H1 (cell line): ENCODE measurements at regions not wholly inside any gene's neighbourhood (a gene's known extent, or its start where the extent isn't known, plus 50 kb on each side); places are given as distances from the start of the nearest gene placed in this dataset.

Experiments
- MAFK ChIP-seq: IDR thresholded peaks from 2 replicates; pipeline ENCODE4 v1.6.1; 2012; ENCODE audit warnings: low read depth, mild to moderate bottlenecking, improper control_type of control experiment, low read length
- SRF ChIP-seq: IDR thresholded peaks from 2 replicates; pipeline ENCODE4 v1.6.1; 2011; ENCODE audit warnings: mild to moderate bottlenecking, low read depth, low read length, moderate library complexity

GRCh38 chr2:8288206-8288605, 393.6 kb upstream of the ID2 start (continued):
- TF ChIP-seq SRF = no peak
- TF ChIP-seq MAFK = no peak
